Endothelial cell of umbilical vein (primary cell): ENCODE measurements at regions not wholly inside any gene's neighbourhood (a gene's known extent, or its start where the extent isn't known, plus 50 kb on each side); places are given as distances from the start of the nearest gene placed in this dataset.

Source experiments
- BruUV-seq: library from RNA; stranded (reverse); fragments of 400-500 nt; replicated peaks from 2 replicates; lab custom pipeline; 2021; lab: Mats Ljungman, UMichigan
- CTCF ChIA-PET: fragments of 300-600, 350-600 bp; sonication (Branson Sonifier 250); formaldehyde crosslinking; loops from one replicate; lab custom pipeline; 2021; ENCODE audit warnings: antibody characterized with exemption, inconsistent platforms; lab: Charles Lee
- POLR2A ChIA-PET: fragments of 300-600, 350-600 bp; sonication (Branson Sonifier 250); formaldehyde crosslinking; loops from one replicate; lab custom pipeline; 2021; ENCODE audit warnings: antibody characterized with exemption, inconsistent platforms; lab: Charles Lee
- DNase-seq: peaks from one replicate; pipeline ENCODE4 v3.0.0-alpha.2; 2011; ENCODE audit warnings: low read depth, low spot score
- FAIRE-seq: peaks from 2 replicates; lab custom pipeline; 2011; peaks lifted over from hg19 to GRCh38; lab: Jason Lieb, UNC
- H2AFZ ChIP-seq: 2 replicates; pipeline ENCODE4 v1.6.0; 2012; ENCODE audit warnings: low read depth, low read length, control low read depth, inconsistent platforms
- H3K27ac ChIP-seq: 2 replicates; pipeline ENCODE4 v1.5.1; 2011; ENCODE audit warnings: low read depth, mild to moderate bottlenecking, control low read depth, low read length, moderate library complexity; ENCODE audit not compliant: insufficient read depth
- H3K27me3 ChIP-seq, 2 experiments: 2 replicates each; pipeline versions ENCODE4 v1.6.0 to v1.6.1; 2011; ENCODE audit warnings: low read length in 2 of 2, mixed read lengths in 1 of 2; ENCODE audit not compliant: control insufficient read depth in 2 of 2, insufficient read depth in 2 of 2
- H3K36me3 ChIP-seq, 2 experiments: 2 replicates in 1 of 2; 3 replicates in 1 of 2; pipeline ENCODE4 v1.5.1; 2011; ENCODE audit warnings: low read length in 2 of 2, mild to moderate bottlenecking in 1 of 2, moderate library complexity in 1 of 2; ENCODE audit not compliant: control insufficient read depth in 2 of 2, insufficient read depth in 2 of 2; ENCODE audit errors: extremely low read depth in 1 of 2
- H3K4me1 ChIP-seq: 3 replicates; pipeline ENCODE4 v1.5.1; 2011; ENCODE audit warnings: mild to moderate bottlenecking, low read length; ENCODE audit not compliant: control insufficient read depth, insufficient read depth; ENCODE audit errors: extremely low read depth
- H3K4me2 ChIP-seq: 2 replicates; pipeline ENCODE4 v1.6.1; 2011; ENCODE audit warnings: low read length, control low read depth, mixed read lengths; ENCODE audit not compliant: insufficient read depth
- H3K4me3 ChIP-seq, 3 experiments: fragments of 200-600 bp in 1 of 3; sonication (generic), shearing (Covaris generic) in 1 of 3; replicated peaks in 1 of 3; 2 replicates each; pipeline ENCODE4 v1.5.1; 2011 to 2016; ENCODE audit warnings: control low read depth in 3 of 3, low read length in 3 of 3, mild to moderate bottlenecking in 2 of 3, inconsistent platforms in 1 of 3, low read depth in 1 of 3, moderate library complexity in 1 of 3; ENCODE audit not compliant: insufficient read depth in 1 of 3
- H3K79me2 ChIP-seq: 2 replicates; pipeline ENCODE4 v1.6.0; 2012; ENCODE audit warnings: low read length, inconsistent platforms; ENCODE audit not compliant: control insufficient read depth, insufficient read depth
- H3K9ac ChIP-seq: replicated peaks from 2 replicates; pipeline ENCODE3; 2011; ENCODE audit warnings: low read length, control low read depth; ENCODE audit not compliant: insufficient read depth; ENCODE audit errors: extremely low read depth
- H3K9me1 ChIP-seq: replicated peaks from 3 replicates; pipeline ENCODE4 v1.6.0; 2011; ENCODE audit warnings: mild to moderate bottlenecking, low read length; ENCODE audit not compliant: control insufficient read depth, insufficient read depth; ENCODE audit errors: extremely low read depth
- H3K9me3 ChIP-seq: replicated peaks from 2 replicates; pipeline ENCODE4 v1.5.1; 2012; ENCODE audit warnings: low read length, inconsistent platforms; ENCODE audit not compliant: control insufficient read depth, insufficient read depth
- H4K20me1 ChIP-seq: replicated peaks from 2 replicates; pipeline ENCODE3; 2011; ENCODE audit warnings: mild to moderate bottlenecking, low read length; ENCODE audit not compliant: control insufficient read depth, insufficient read depth; ENCODE audit errors: extremely low read depth
- EZH2 ChIP-seq: IDR thresholded peaks from 2 replicates; pipeline ENCODE4 v1.6.1; 2012; ENCODE audit warnings: borderline replicate concordance, low read depth, mild to moderate bottlenecking, moderate library complexity, low read length, inconsistent platforms; ENCODE audit not compliant: severe bottlenecking
- FOS ChIP-seq: IDR thresholded peaks from 2 replicates; pipeline ENCODE4 v1.6.1; 2011; ENCODE audit warnings: mild to moderate bottlenecking, low read length, moderate library complexity, borderline replicate concordance; ENCODE audit not compliant: insufficient read depth
- GATA2 ChIP-seq: IDR thresholded peaks from 2 replicates; pipeline ENCODE4 v1.7.0; 2011; ENCODE audit warnings: low read depth, mild to moderate bottlenecking, moderate library complexity, mixed read lengths, low read length; ENCODE audit not compliant: insufficient read length, insufficient read depth
- JUN ChIP-seq: IDR thresholded peaks from 2 replicates; pipeline ENCODE4 v1.6.1; 2011; ENCODE audit warnings: borderline replicate concordance, low read depth; ENCODE audit not compliant: insufficient read length, insufficient read depth
- MAX ChIP-seq: IDR thresholded peaks from 2 replicates; pipeline ENCODE4 v1.6.1; 2011; ENCODE audit not compliant: insufficient read depth, insufficient read length
- MYC ChIP-seq: IDR thresholded peaks from one replicate; pipeline ENCODE4 v1.6.1; 2011; ENCODE audit warnings: mild to moderate bottlenecking, low read depth, low read length
- POLR2A ChIP-seq: IDR thresholded peaks from 2 replicates; pipeline ENCODE4 v1.6.1; 2012; ENCODE audit warnings: low read depth, mild to moderate bottlenecking, control low read depth, low read length
- POLR2AphosphoS5 ChIP-seq: IDR thresholded peaks from 2 replicates; pipeline ENCODE4 v1.6.1; 2012; ENCODE audit warnings: low read depth, mild to moderate bottlenecking, control low read depth, low read length, moderate library complexity; ENCODE audit not compliant: insufficient read depth
- dilution Hi-C: fragments of 300-500 bp; cut with MboI; formaldehyde crosslinking; loops from one replicate; pipeline ENCODE4 v1.15.0; 2019; ENCODE audit warnings: low sequenced_read_pairs; ENCODE audit not compliant: extremely low pct_ligation_motif_present
- intact Hi-C: fragments of 100-400 bp; cut with micrococcal nuclease; formaldehyde crosslinking; loops from one replicate; pipeline ENCODE4 v1.10.0; 2022
- TF ChIP-seq, protein P1 (sequence below), 2 donors: IDR thresholded peaks; 1 replicate in 1 of 2; 2 replicates in 1 of 2; pipeline ENCODE4 v1.5.1; 2011; ENCODE audit warnings: low read length in 2 of 2, mild to moderate bottlenecking in 2 of 2, moderate library complexity in 2 of 2, control low read depth in 1 of 2, inconsistent platforms in 1 of 2, low read depth in 1 of 2; ENCODE audit not compliant: insufficient read depth in 1 of 2; ENCODE audit errors: extremely low read depth in 1 of 2

DNA sequence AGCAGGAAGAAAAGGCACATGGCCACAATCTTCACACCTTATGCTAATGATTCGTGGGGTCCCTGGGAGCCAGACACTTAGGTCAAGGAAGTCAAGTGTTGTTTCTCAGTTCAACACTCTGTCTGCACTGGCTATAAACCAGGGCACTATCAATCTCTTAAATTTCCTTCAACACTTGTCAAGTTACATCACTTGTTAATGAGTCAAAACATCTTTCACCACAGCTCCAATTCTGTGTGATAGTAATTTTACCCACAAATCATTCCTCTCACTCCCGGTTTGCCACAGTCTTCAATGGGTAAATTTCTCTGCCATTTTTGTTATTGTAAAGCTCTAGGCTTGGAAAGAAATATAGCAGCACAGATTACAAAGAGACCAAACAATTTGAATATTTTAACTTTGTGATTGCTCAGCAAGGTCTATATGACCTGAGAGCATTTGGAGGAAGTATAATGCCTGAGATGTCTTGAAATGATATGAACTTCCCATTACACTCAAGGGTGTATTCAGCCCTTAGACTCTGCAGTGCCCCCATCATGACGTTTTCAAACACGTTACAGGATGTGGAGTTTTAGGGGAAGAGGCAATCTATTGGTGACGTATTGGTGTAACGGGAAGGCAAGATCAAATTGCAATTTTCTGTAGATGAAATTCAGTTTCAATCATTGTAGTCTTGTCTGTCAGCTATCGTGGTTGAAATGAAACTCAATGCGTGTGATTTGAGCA is 78.7 kb downstream of the ICOS start:
- intact Hi-C loops, result no loop called here
- Histone ChIP-seq H3K4me3 (no peak overlapping the region), H3K9ac (no peak overlapping the region), H3K79me2 (no peaks in the 10 kb centered on the region), H4K20me1 (no peaks in the 10 kb centered on the region), H3K9me3 (no peaks in the 10 kb centered on the region), H3K36me3 (no peaks in the 10 kb centered on the region), H3K4me2 (no peak overlapping the region), H3K27me3 (peaks cover 7 to 16% of the 10 kb centered on the region in 2 experiments), H3K4me1 (no peaks in the 10 kb centered on the region), H3K9me1 (no peaks in the 10 kb centered on the region), H3K27ac (no peak overlapping the region), H2AFZ (no peak overlapping the region)
- TF ChIP-seq MYC (no peak), POLR2AphosphoS5 (no peak), MAX (no peak), JUN (no peak), GATA2 (no peak), FOS (no peak), EZH2 (no peak), POLR2A (no peak)
- TF ChIP-seq, protein P1, sequence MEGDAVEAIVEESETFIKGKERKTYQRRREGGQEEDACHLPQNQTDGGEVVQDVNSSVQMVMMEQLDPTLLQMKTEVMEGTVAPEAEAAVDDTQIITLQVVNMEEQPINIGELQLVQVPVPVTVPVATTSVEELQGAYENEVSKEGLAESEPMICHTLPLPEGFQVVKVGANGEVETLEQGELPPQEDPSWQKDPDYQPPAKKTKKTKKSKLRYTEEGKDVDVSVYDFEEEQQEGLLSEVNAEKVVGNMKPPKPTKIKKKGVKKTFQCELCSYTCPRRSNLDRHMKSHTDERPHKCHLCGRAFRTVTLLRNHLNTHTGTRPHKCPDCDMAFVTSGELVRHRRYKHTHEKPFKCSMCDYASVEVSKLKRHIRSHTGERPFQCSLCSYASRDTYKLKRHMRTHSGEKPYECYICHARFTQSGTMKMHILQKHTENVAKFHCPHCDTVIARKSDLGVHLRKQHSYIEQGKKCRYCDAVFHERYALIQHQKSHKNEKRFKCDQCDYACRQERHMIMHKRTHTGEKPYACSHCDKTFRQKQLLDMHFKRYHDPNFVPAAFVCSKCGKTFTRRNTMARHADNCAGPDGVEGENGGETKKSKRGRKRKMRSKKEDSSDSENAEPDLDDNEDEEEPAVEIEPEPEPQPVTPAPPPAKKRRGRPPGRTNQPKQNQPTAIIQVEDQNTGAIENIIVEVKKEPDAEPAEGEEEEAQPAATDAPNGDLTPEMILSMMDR (IDR thresholded peaks at IDR 0.05; ENCODE audit: extremely low read depth in 1 of 2, insufficient read depth in 1 of 2, low read depth in 1 of 2, low read length in 2 of 2), result no peak
- DNase-seq, result no peak
- no TSS peak for BruUV-seq
- ChIA-PET CTCF (interaction anchor here (1.9 to 2.0 kb wide), 2 partner anchors 9 to 16 kb away, joined by 5 to 8 read pairs; no protein-coding TSS in a partner anchor), POLR2A (no interaction called here)
- dilution Hi-C loops, result no loop called here
- FAIRE-seq, result no peak
